GM23338 (cell line): ENCODE measurements at regions not wholly inside any gene's neighbourhood (a gene's known extent, or its start where the extent isn't known, plus 50 kb on each side); places are given as distances from the start of the nearest gene placed in this dataset.

Experiments used
- ATAC-seq: fragments of 200-7000 bp; cut with Tn5 transposase; 3 replicates; pipeline ENCODE4 v1.9.1; 2020
- DNase-seq: peaks from one replicate; pipeline ENCODE4 v3.0.0-alpha.2; 2015; ENCODE audit warnings: low spot score
- H2AFZ ChIP-seq: fragments of 200-600 bp; sonication (generic); 2 replicates; pipeline ENCODE4 v1.8.0; 2016; ENCODE audit warnings: antibody characterized with exemption, mild to moderate bottlenecking, moderate library complexity
- H3F3A ChIP-seq: fragments of 200-600 bp; sonication (generic); replicated peaks from 2 replicates; pipeline ENCODE4 v1.8.0; 2017; ENCODE audit warnings: antibody characterized with exemption, mixed run types, low read depth
- H3K27ac ChIP-seq: fragments of 200-600 bp; sonication (generic); 2 replicates; pipeline ENCODE4 v1.6.1; 2016; ENCODE audit warnings: low read depth
- H3K27me3 ChIP-seq: fragments of 200-600 bp; sonication (generic); 2 replicates; pipeline ENCODE4 v1.8.0; 2016; ENCODE audit warnings: mild to moderate bottlenecking, mixed run types, moderate library complexity; ENCODE audit not compliant: insufficient read depth
- H3K36me3 ChIP-seq: fragments of 200-600 bp; sonication (generic); 2 replicates; pipeline ENCODE4 v1.8.0; 2016; ENCODE audit warnings: mild to moderate bottlenecking; ENCODE audit not compliant: insufficient read depth
- H3K4me1 ChIP-seq: fragments of 200-600 bp; sonication (generic); 2 replicates; pipeline ENCODE4 v1.8.0; 2016; ENCODE audit warnings: mild to moderate bottlenecking, moderate library complexity; ENCODE audit not compliant: insufficient read depth
- H3K4me2 ChIP-seq: fragments of 200-600 bp; sonication (generic); 2 replicates; pipeline ENCODE4 v1.7.1; 2017; ENCODE audit warnings: mixed run types
- H3K4me3 ChIP-seq: fragments of 200-600 bp; sonication (generic); 2 replicates; pipeline ENCODE4 v1.6.1; 2016; ENCODE audit warnings: mixed run types
- H3K79me2 ChIP-seq: fragments of 200-600 bp; sonication (generic); replicated peaks from 2 replicates; pipeline ENCODE4 v1.8.0; 2017; ENCODE audit warnings: mild to moderate bottlenecking; ENCODE audit not compliant: insufficient read depth
- H3K9me2 ChIP-seq: fragments of 200-600 bp; sonication (generic); 2 replicates; pipeline ENCODE4 v1.8.0; 2017; ENCODE audit not compliant: insufficient read depth
- H4K20me1 ChIP-seq: fragments of 200-600 bp; sonication (generic); replicated peaks from 2 replicates; pipeline ENCODE4 v1.8.0; 2017; ENCODE audit warnings: mild to moderate bottlenecking; ENCODE audit not compliant: insufficient read depth
- H3K27ac Mint-ChIP-seq: 2 replicates; pipeline ENCODE4 v1.8.0; 2020; ENCODE audit warnings: inconsistent platforms, mild to moderate bottlenecking, moderate library complexity, mixed read lengths
- H3K27me3 Mint-ChIP-seq: 3 replicates; pipeline ENCODE4 v1.8.0; 2022; ENCODE audit warnings: low read depth, mild to moderate bottlenecking, moderate library complexity, mixed read lengths, inconsistent platforms; ENCODE audit not compliant: insufficient read depth, poor library complexity
- H3K36me3 Mint-ChIP-seq: 3 replicates; pipeline ENCODE4 v1.8.0; 2021; ENCODE audit warnings: low read depth, mild to moderate bottlenecking, inconsistent platforms, moderate library complexity, mixed read lengths
- H3K4me1 Mint-ChIP-seq: 3 replicates; pipeline ENCODE4 v1.8.0; 2020; ENCODE audit warnings: mild to moderate bottlenecking, inconsistent platforms, mixed read lengths
- H3K4me3 Mint-ChIP-seq: 3 replicates; pipeline ENCODE4 v1.8.0; 2021; ENCODE audit warnings: moderate library complexity, mild to moderate bottlenecking, inconsistent platforms, mixed read lengths
- H3K9me3 Mint-ChIP-seq: 3 replicates; pipeline ENCODE4 v1.8.0; 2020; ENCODE audit warnings: moderate library complexity, mild to moderate bottlenecking, inconsistent platforms, mixed read lengths
- EZH2phosphoT487 ChIP-seq: fragments of 200-600 bp; sonication (generic); IDR thresholded peaks from one replicate; pipeline ENCODE4 v1.8.1; 2018; ENCODE audit warnings: antibody characterized with exemption; ENCODE audit not compliant: unreplicated experiment
- NANOG ChIP-seq: IDR thresholded peaks from 2 replicates; pipeline ENCODE4 v1.6.1; 2016; ENCODE audit warnings: antibody characterized with exemption, borderline replicate concordance
- POLR2AphosphoS5 ChIP-seq: IDR thresholded peaks from 2 replicates; pipeline ENCODE4 v1.6.1; 2016; ENCODE audit warnings: antibody characterized with exemption, low read depth
- STAT1 ChIP-seq: IDR thresholded peaks from one replicate; pipeline ENCODE4 v1.6.1; 2016; ENCODE audit warnings: antibody characterized with exemption; ENCODE audit not compliant: unreplicated experiment
- TF ChIP-seq, protein P1 (sequence below): IDR thresholded peaks from one replicate; pipeline ENCODE4 v1.6.1; 2018; ENCODE audit warnings: antibody characterized with exemption; ENCODE audit not compliant: unreplicated experiment
- TF ChIP-seq, protein P2 (sequence below), 2 experiments: fragments of 200-600 bp in 1 of 2; sonication (generic) in 1 of 2; conservative IDR thresholded peaks; 2 replicates each; pipeline versions ENCODE4 v1.5.1 to v1.6.1; 2016 to 2017; ENCODE audit warnings: antibody characterized with exemption in 2 of 2, low read depth in 2 of 2, mild to moderate bottlenecking in 2 of 2, moderate library complexity in 1 of 2
- TF ChIP-seq, protein P3 (sequence below): fragments of 250-450 bp; sonication (Bioruptor Pico); IDR thresholded peaks from 2 replicates; pipeline ENCODE4 v1.5.0; 2020; ENCODE audit warnings: mild to moderate bottlenecking, moderate library complexity

DNA sequence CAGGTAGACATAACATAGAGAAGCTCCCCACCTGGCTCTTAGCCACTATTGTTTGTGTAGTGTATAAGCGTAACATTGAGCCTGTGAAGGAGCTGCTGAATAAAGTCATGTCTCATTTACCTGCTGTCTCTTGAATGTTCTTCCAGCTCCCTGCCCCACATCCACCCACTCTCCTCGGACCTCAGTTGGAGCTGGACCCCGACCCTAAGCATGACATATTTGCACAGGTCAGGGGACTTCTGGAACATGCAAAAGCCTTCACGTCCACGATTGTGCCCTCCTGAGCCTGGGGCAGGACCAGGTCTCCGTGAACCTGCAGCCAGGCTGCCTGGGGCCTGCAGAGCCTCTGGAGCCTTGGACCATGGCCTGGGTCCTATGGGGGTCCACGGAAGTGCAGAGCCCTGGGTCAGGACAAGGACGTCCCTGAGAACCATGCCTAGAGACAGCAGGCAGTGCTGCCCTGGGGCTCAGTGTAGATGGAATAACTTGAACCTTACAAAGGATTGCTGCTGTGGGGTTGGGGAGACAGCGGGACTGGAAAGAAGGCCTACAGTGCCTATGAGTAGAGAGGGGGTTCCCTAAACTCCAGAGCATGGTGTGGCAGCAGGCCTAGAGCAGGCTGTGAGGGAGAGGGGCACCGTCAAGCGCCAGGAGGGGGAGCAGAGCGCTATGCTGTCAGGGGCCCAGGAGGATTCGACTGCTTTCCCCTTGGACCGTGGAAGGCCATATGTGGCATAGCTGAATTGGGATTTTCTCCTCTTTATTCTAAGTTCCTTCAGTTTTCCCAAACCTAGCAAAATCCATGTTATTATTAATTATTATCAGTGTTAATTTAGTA is 99.9 kb upstream of the ZNF236 start:
- Histone ChIP-seq H3F3A (no peaks in the 10 kb centered on the region), H3K9me2 (no peaks in the 10 kb centered on the region), H3K36me3 (no peaks in the 10 kb centered on the region), H3K4me1 (no peaks in the 10 kb centered on the region), H3K4me2 (no peak overlapping the region), H3K27ac (no peak overlapping the region), H2AFZ (no peak overlapping the region), H3K79me2 (no peaks in the 10 kb centered on the region), H3K4me3 (no peak overlapping the region), H4K20me1 (no peaks in the 10 kb centered on the region), H3K27me3 (no peaks in the 10 kb centered on the region)
- H3K36me3 Mint-ChIP-seq = 0 out of 3 replicates have a peak, but pooled peaks cover 3% of the 10 kb centered on the region
- H3K9me3 Mint-ChIP-seq = peaks cover 8% of the 10 kb centered on the region; the same call in 2 of the 3 replicates
- ATAC-seq (peak; percentile 50; the same call in 1 of the 3 replicates), DNase-seq (no peak)
- no peaks in the 10 kb centered on the region for H3K4me1 Mint-ChIP-seq
- TF ChIP-seq, protein P1, sequence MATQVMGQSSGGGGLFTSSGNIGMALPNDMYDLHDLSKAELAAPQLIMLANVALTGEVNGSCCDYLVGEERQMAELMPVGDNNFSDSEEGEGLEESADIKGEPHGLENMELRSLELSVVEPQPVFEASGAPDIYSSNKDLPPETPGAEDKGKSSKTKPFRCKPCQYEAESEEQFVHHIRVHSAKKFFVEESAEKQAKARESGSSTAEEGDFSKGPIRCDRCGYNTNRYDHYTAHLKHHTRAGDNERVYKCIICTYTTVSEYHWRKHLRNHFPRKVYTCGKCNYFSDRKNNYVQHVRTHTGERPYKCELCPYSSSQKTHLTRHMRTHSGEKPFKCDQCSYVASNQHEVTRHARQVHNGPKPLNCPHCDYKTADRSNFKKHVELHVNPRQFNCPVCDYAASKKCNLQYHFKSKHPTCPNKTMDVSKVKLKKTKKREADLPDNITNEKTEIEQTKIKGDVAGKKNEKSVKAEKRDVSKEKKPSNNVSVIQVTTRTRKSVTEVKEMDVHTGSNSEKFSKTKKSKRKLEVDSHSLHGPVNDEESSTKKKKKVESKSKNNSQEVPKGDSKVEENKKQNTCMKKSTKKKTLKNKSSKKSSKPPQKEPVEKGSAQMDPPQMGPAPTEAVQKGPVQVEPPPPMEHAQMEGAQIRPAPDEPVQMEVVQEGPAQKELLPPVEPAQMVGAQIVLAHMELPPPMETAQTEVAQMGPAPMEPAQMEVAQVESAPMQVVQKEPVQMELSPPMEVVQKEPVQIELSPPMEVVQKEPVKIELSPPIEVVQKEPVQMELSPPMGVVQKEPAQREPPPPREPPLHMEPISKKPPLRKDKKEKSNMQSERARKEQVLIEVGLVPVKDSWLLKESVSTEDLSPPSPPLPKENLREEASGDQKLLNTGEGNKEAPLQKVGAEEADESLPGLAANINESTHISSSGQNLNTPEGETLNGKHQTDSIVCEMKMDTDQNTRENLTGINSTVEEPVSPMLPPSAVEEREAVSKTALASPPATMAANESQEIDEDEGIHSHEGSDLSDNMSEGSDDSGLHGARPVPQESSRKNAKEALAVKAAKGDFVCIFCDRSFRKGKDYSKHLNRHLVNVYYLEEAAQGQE = no peak
- TF ChIP-seq, protein P2, sequence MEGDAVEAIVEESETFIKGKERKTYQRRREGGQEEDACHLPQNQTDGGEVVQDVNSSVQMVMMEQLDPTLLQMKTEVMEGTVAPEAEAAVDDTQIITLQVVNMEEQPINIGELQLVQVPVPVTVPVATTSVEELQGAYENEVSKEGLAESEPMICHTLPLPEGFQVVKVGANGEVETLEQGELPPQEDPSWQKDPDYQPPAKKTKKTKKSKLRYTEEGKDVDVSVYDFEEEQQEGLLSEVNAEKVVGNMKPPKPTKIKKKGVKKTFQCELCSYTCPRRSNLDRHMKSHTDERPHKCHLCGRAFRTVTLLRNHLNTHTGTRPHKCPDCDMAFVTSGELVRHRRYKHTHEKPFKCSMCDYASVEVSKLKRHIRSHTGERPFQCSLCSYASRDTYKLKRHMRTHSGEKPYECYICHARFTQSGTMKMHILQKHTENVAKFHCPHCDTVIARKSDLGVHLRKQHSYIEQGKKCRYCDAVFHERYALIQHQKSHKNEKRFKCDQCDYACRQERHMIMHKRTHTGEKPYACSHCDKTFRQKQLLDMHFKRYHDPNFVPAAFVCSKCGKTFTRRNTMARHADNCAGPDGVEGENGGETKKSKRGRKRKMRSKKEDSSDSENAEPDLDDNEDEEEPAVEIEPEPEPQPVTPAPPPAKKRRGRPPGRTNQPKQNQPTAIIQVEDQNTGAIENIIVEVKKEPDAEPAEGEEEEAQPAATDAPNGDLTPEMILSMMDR (conservative IDR thresholded peaks at IDR 0.05; ENCODE audit: low read depth in 2 of 2) = peak in 1 of 2 experiments; percentile 30; a peak in 2 of 4 replicates
- peaks cover 3% of the 10 kb centered on the region for H3K27me3 Mint-ChIP-seq
- no peak overlapping the region for H3K27ac Mint-ChIP-seq
- H3K4me3 Mint-ChIP-seq = no peak overlapping the region

DNA sequence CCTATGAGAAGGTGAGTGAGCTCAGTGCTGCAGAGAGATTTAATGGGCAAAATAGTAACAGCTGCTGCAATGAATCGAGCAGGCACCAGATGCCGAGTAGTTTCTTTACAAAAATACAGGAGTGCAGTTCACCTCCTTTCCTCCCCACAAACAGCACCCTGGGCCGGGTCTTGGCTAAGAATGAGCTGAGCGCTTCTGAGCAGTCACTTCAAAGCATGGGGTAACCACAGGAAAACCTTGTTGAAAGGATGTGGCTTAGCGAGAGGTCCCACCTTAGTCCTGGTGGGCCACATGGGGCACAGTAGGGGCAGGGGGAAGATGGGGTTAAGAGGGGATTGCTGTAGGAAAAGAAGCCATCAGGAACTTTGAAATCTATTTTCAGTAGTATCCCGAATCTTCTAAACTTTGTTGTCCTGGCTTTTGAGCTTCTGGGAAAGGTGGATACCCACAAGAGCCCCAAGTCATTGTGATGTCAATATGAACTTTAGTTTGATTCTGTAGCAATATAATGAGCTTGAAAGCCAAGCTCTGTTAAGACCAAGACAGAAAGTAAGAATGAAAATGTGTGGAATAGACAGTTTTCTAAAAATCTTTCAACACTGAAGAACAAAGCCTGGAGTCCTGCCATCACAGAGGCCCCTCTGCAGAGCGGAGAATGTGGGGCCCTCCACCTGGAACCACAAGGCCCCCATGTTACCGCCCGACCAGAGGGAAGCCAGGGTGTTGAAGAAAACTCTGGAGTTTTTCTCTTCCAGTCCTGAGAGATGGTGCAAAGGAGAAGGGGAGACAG is 101.0 kb upstream of the ZNF236 start:
- Histone ChIP-seq H4K20me1 (no peaks in the 10 kb centered on the region), H3K4me1 (no peaks in the 10 kb centered on the region)
- TF ChIP-seq NANOG (no peak), EZH2phosphoT487 (no peak), STAT1 (no peak), POLR2AphosphoS5 (no peak)
- TF ChIP-seq, protein P3, sequence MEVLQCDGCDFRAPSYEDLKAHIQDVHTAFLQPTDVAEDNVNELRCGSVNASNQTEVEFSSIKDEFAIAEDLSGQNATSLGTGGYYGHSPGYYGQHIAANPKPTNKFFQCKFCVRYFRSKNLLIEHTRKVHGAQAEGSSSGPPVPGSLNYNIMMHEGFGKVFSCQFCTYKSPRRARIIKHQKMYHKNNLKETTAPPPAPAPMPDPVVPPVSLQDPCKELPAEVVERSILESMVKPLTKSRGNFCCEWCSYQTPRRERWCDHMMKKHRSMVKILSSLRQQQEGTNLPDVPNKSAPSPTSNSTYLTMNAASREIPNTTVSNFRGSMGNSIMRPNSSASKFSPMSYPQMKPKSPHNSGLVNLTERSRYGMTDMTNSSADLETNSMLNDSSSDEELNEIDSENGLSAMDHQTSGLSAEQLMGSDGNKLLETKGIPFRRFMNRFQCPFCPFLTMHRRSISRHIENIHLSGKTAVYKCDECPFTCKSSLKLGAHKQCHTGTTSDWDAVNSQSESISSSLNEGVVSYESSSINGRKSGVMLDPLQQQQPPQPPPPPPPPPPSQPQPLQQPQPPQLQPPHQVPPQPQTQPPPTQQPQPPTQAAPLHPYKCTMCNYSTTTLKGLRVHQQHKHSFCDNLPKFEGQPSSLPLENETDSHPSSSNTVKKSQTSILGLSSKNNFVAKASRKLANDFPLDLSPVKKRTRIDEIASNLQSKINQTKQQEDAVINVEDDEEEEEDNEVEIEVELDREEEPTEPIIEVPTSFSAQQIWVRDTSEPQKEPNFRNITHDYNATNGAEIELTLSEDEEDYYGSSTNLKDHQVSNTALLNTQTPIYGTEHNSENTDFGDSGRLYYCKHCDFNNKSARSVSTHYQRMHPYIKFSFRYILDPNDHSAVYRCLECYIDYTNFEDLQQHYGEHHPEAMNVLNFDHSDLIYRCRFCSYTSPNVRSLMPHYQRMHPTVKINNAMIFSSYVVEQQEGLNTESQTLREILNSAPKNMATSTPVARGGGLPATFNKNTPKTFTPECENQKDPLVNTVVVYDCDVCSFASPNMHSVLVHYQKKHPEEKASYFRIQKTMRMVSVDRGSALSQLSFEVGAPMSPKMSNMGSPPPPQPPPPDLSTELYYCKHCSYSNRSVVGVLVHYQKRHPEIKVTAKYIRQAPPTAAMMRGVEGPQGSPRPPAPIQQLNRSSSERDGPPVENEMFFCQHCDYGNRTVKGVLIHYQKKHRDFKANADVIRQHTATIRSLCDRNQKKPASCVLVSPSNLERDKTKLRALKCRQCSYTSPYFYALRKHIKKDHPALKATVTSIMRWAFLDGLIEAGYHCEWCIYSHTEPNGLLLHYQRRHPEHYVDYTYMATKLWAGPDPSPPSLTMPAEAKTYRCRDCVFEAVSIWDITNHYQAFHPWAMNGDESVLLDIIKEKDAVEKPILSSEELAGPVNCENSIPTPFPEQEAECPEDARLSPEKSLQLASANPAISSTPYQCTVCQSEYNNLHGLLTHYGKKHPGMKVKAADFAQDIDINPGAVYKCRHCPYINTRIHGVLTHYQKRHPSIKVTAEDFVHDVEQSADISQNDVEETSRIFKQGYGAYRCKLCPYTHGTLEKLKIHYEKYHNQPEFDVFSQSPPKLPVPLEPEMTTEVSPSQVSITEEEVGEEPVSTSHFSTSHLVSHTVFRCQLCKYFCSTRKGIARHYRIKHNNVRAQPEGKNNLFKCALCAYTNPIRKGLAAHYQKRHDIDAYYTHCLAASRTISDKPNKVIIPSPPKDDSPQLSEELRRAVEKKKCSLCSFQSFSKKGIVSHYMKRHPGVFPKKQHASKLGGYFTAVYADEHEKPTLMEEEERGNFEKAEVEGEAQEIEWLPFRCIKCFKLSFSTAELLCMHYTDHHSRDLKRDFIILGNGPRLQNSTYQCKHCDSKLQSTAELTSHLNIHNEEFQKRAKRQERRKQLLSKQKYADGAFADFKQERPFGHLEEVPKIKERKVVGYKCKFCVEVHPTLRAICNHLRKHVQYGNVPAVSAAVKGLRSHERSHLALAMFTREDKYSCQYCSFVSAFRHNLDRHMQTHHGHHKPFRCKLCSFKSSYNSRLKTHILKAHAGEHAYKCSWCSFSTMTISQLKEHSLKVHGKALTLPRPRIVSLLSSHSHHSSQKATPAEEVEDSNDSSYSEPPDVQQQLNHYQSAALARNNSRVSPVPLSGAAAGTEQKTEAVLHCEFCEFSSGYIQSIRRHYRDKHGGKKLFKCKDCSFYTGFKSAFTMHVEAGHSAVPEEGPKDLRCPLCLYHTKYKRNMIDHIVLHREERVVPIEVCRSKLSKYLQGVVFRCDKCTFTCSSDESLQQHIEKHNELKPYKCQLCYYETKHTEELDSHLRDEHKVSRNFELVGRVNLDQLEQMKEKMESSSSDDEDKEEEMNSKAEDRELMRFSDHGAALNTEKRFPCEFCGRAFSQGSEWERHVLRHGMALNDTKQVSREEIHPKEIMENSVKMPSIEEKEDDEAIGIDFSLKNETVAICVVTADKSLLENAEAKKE (CRISPR knock-in tag) = no peak

More for the DNA sequence above, 101.0 kb upstream of the ZNF236 start:
- Histone ChIP-seq H3K27me3 (no peaks in the 10 kb centered on the region), H3K36me3 (no peaks in the 10 kb centered on the region), H3K79me2 (no peaks in the 10 kb centered on the region), H3F3A (no peaks in the 10 kb centered on the region), H2AFZ (0 out of 2 replicates have a peak overlapping the region, but pooled peaks have one; percentile 23), H3K4me2 (no peak overlapping the region), H3K4me3 (no peak overlapping the region), H3K27ac (no peak overlapping the region), H3K9me2 (no peaks in the 10 kb centered on the region)
- H3K36me3 Mint-ChIP-seq = 0 out of 3 replicates have a peak, but pooled peaks cover 3% of the 10 kb centered on the region
- ATAC-seq (no peak), DNase-seq (no peak)
- no peaks in the 10 kb centered on the region for H3K4me1 Mint-ChIP-seq
- H3K9me3 Mint-ChIP-seq = peaks cover 4% of the 10 kb centered on the region; the same call in 2 of the 3 replicates
- no peak overlapping the region for H3K27ac Mint-ChIP-seq
- H3K27me3 Mint-ChIP-seq = peaks cover 3% of the 10 kb centered on the region
- no peak overlapping the region for H3K4me3 Mint-ChIP-seq
